Stomach (tissue), 8 donors: ENCODE measurements at regions not wholly inside any gene's neighbourhood (a gene's known extent, or its start where the extent isn't known, plus 50 kb on each side); places are given as distances from the start of the nearest gene placed in this dataset.

ENCODE experiments used
- DNase-seq, 2 donors: peaks; one replicate each; pipeline versions ENCODE4 v3.0.0 to v3.0.0-alpha.2; 2013 to 2019
- H3K27ac ChIP-seq, 5 donors: fragments of 200-600 bp in 4 of 5; sonication (generic) in 4 of 5; one replicate each; pipeline ENCODE4 v1.5.1; 2013 to 2019; ENCODE audit warnings: mild to moderate bottlenecking in 1 of 5, moderate library complexity in 1 of 5
- H3K27me3 ChIP-seq, 3 donors: fragments of 200-600 bp; sonication (generic); one replicate each; pipeline ENCODE4 v1.5.1; 2017 to 2019; ENCODE audit warnings: mixed run types in 1 of 3
- H3K36me3 ChIP-seq, 4 donors: fragments of 200-600 bp; sonication (generic); 1 replicate in 3 of 4; 2 replicates in 1 of 4; pipeline ENCODE4 v1.5.1; 2016 to 2019
- H3K4me1 ChIP-seq, 4 donors: fragments of 200-600 bp; sonication (generic); one replicate each; pipeline ENCODE4 v1.5.1; 2016 to 2019
- H3K4me3 ChIP-seq, 4 donors: fragments of 200-600 bp; sonication (generic) in 3 of 4; one replicate each; pipeline ENCODE4 v1.5.1; 2016 to 2019; ENCODE audit warnings: mild to moderate bottlenecking in 1 of 4
- H3K9me3 ChIP-seq, 4 donors: fragments of 200-600 bp; sonication (generic); one replicate each; pipeline ENCODE4 v1.5.1; 2016 to 2019
- EP300 ChIP-seq: sonication (generic); formaldehyde crosslinking; IDR thresholded peaks from one replicate; pipeline ENCODE4 v1.6.1; 2017; ENCODE audit warnings: antibody characterized with exemption
- POLR2A ChIP-seq, 4 donors: fragments of 450-650 bp; IDR thresholded peaks; one replicate each; pipeline ENCODE4 v1.6.1; 2016; ENCODE audit warnings: antibody characterized with exemption in 4 of 4, control low read depth in 2 of 4, mild to moderate bottlenecking in 1 of 4, moderate library complexity in 1 of 4
- POLR2AphosphoS5 ChIP-seq, 3 donors: sonication (generic); formaldehyde crosslinking; IDR thresholded peaks; one replicate each; pipeline ENCODE4 v1.6.1; 2016; ENCODE audit warnings: antibody characterized with exemption in 3 of 3
- WGBS, 5 donors: extraction: QIAGEN DNeasy Blood & Tissue Kit in 3 of 5; methylation state at CpG; one replicate each; pipeline versions ENCODE4 v1.1.5 to v1.1.7; 2013 to 2018; 5-methylcytosine and 5-hydroxymethylcytosine counted together
- intact Hi-C: fragments of 100-400 bp; cut with DNase I; formaldehyde crosslinking; loops from one replicate; pipeline ENCODE4 v1.15.1; 2023; ENCODE audit warnings: low total_unique reads
- TF ChIP-seq, protein P1 (sequence below), 7 experiments: fragments of 450-650 bp in 4 of 7; fragments of 200-600 bp in 3 of 7; sonication (generic) in 3 of 7; IDR thresholded peaks; one replicate each; pipeline ENCODE4 v1.5.1; 2016 to 2019; ENCODE audit warnings: antibody characterized with exemption in 7 of 7, control low read depth in 2 of 7, mild to moderate bottlenecking in 1 of 7
- donor health status: healthy with polysubstance abuse.
- donor health status: Bipolar disorder and iron deficiency.
- donor health status: healthy.

DNA sequence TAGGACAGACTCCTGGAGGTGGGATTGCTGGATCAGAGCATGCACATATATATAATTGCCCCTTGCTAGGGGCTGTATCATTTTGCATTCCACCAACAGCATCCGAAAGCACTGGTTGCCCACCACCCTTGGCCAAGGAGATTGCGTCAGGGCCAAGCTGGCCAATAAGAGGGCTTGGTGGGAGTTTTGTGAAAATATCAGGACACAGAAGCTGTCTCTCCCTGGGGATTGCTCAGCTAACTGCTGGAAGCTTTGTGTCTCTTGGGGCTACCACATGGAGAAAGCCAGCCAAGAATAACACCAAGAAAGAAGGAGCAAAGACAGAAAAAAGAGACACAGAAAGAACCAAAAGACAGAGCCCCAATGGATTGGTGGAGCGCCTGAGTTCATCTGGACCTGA, 90.6 kb upstream of the RALGAPA2 start:
- Histone ChIP-seq H3K9me3 (no peaks in the 10 kb centered on the region), H3K27me3 (no peaks in the 10 kb centered on the region), H3K4me3 (no peak overlapping the region), H3K36me3 (no peaks in the 10 kb centered on the region), H3K27ac (no peak overlapping the region), H3K4me1 (no peaks in the 10 kb centered on the region)
- no peak for TF ChIP-seq POLR2A (IDR thresholded peaks at IDR 0.05)
- no peak for TF ChIP-seq EP300
- TF ChIP-seq, protein P1, sequence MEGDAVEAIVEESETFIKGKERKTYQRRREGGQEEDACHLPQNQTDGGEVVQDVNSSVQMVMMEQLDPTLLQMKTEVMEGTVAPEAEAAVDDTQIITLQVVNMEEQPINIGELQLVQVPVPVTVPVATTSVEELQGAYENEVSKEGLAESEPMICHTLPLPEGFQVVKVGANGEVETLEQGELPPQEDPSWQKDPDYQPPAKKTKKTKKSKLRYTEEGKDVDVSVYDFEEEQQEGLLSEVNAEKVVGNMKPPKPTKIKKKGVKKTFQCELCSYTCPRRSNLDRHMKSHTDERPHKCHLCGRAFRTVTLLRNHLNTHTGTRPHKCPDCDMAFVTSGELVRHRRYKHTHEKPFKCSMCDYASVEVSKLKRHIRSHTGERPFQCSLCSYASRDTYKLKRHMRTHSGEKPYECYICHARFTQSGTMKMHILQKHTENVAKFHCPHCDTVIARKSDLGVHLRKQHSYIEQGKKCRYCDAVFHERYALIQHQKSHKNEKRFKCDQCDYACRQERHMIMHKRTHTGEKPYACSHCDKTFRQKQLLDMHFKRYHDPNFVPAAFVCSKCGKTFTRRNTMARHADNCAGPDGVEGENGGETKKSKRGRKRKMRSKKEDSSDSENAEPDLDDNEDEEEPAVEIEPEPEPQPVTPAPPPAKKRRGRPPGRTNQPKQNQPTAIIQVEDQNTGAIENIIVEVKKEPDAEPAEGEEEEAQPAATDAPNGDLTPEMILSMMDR (IDR thresholded peaks at IDR 0.05), result no peak
- no peak for TF ChIP-seq POLR2AphosphoS5 (IDR thresholded peaks at IDR 0.05)
- DNase-seq, result no peak
- 89 to 96% (median 91%) methylated on average over 3 of the region's 3 CpGs for WGBS, 5 donors
- intact Hi-C loops, result no loop called here

DNA sequence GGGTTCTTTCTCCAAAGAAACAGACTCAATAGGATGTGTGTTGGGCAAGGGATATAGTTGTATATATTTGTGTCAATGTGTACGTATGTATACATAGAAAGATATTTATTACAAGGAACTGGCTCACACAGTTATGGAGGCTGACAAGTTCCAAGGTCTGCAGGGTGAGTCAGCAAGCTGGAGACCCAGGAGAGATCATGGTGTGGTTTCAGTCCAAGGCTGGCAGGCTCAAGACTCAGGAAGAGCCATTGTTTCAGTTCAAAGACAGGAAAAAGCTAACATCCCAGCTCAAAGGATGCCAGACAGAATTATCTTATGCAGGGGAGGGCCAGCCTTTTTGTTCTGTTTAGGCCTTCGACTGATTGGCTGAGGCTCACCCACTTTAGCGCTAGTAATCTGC, 89.9 kb upstream of the RALGAPA2 start:
- WGBS, 5 donors, result 74 to 88% (median 80%) methylated on average over 3 of the region's 3 CpGs
- DNase-seq, result no peak
- TF ChIP-seq EP300, result no peak
- no peak for TF ChIP-seq POLR2AphosphoS5 (IDR thresholded peaks at IDR 0.05)

DNA sequence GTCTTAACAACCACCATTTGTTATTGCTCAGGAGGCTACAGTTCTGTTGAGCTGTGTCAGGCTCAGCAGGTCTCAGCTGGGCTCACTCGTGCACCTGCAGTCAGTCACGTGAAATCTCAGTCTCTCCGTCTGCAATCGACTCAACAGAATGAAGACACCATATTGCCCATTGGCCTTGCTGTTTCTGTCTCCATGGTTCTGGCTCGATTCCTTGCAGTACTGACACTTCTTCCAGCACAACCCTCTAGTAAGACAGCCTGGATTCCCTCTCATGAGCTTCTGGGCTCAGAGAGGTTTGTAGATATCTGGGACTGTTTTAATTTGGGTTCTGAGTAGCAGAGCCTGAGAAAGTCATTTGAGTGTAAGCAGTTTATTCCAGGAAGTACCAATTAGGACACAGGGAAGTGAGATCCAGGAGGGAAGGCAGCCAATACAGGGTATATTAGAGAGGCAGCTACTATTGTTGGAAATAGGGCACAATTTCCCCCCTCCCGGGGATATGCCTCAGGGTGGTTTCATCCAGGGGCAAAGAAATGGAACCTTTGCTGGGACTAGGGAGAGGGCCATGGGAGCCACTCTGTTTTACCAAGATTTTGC, 87.4 kb upstream of the RALGAPA2 start:
- Histone ChIP-seq H3K36me3 (no peaks in the 10 kb centered on the region), H3K27me3 (no peaks in the 10 kb centered on the region), H3K4me3 (no peak overlapping the region), H3K4me1 (no peaks in the 10 kb centered on the region), H3K9me3 (no peaks in the 10 kb centered on the region), H3K27ac (no peak overlapping the region)
- DNase-seq, result no peak
- no peak for TF ChIP-seq EP300
- no peak for TF ChIP-seq POLR2AphosphoS5 (IDR thresholded peaks at IDR 0.05)
- no peak for TF ChIP-seq POLR2A (IDR thresholded peaks at IDR 0.05)
- TF ChIP-seq, protein P1 (IDR thresholded peaks at IDR 0.05), result no peak
- 85 to 94% (median 90%) methylated on average over 6 of the region's 6 CpGs for WGBS, 5 donors
- intact Hi-C loops, result no loop called here

More for the DNA sequence above, 89.9 kb upstream of the RALGAPA2 start:
- intact Hi-C loops, result no loop called here
- no peaks in the 10 kb centered on the region for H3K36me3 ChIP-seq
- no peaks in the 10 kb centered on the region for H3K9me3 ChIP-seq
- no peak overlapping the region for H3K27ac ChIP-seq
- no peak overlapping the region for H3K4me3 ChIP-seq
- H3K4me1 ChIP-seq, result no peaks in the 10 kb centered on the region
- no peaks in the 10 kb centered on the region for H3K27me3 ChIP-seq

DNA sequence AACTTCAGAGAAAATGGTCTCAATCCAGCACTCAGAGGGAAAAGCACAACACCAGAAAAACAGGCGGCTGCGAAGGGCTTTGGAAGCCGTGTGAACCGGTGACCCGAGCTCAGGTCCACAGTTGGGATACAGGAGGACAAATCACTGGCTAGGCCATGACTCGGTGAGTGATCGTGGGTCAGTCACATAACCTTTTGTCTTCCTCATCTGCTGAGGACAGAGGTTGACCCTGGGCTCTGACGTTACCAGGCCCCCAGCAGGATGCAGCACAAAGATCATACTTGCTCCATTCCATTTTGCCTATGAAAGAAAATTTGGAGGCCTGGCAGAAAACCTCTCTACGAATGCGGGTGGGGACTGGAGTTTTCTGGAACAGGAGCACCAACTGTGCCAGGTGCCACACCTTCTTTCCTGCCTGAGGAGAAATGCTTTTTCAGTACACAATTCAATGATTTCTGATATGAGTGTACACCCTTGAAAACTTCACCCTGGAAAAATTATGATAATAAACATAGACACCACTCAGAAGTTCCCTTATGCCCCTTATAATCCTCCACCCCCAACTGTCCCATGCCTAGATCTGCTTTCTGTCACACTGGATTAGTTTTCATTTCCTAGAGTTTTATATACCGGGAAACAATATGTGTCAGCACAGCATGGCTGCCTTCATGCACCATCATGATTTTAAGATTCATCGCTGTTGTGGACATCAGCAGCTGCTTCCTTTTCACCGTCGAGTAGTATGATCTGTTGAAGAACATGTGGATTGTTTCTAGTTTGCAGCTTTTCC, 85.3 kb upstream of the RALGAPA2 start:
- intact Hi-C loops, result no loop called here
- TF ChIP-seq, protein P1 (IDR thresholded peaks at IDR 0.05), result no peak
- TF ChIP-seq POLR2AphosphoS5 (IDR thresholded peaks at IDR 0.05) (no peak), POLR2A (IDR thresholded peaks at IDR 0.05) (no peak), EP300 (no peak)
- no peaks in the 10 kb centered on the region for H3K4me1 ChIP-seq
- H3K27me3 ChIP-seq, result no peaks in the 10 kb centered on the region
- no peak overlapping the region for H3K4me3 ChIP-seq
- no peaks in the 10 kb centered on the region for H3K36me3 ChIP-seq
- no peak for DNase-seq
- whole genome bisulfite sequencing, 5 donors, result 70 to 80% (median 73%) methylated on average over 14 of the region's 14 CpGs
- no peaks in the 10 kb centered on the region for H3K9me3 ChIP-seq
- H3K27ac ChIP-seq, result no peak overlapping the region
